Right atrium auricular region (tissue), 2 donors: ENCODE measurements at regions not wholly inside any gene's neighbourhood (a gene's known extent, or its start where the extent isn't known, plus 50 kb on each side); places are given as distances from the start of the nearest gene placed in this dataset.

Experiments used
- DNase-seq: peaks from one replicate; pipeline ENCODE4 v3.0.0-alpha.2; 2019; ENCODE audit warnings: low spot score
- H3K27ac ChIP-seq, 2 donors: fragments of 200-600 bp; sonication (generic); 1 replicate in 1 of 2; 2 replicates in 1 of 2; pipeline ENCODE4 v1.5.1; 2016 to 2019
- H3K27me3 ChIP-seq, 2 donors: fragments of 200-600 bp; sonication (generic); one replicate each; pipeline versions ENCODE4 v1.5.1 to v1.6.0; 2017 to 2019
- H3K36me3 ChIP-seq: fragments of 200-600 bp; sonication (generic); one replicate; pipeline ENCODE4 v1.5.1; 2016
- H3K4me1 ChIP-seq, 2 donors: fragments of 200-600 bp; sonication (generic); one replicate each; pipeline versions ENCODE4 v1.5.1 to v1.6.0; 2017 to 2019
- H3K4me3 ChIP-seq, 2 donors: fragments of 200-600 bp; sonication (generic); 1 replicate in 1 of 2; 2 replicates in 1 of 2; pipeline ENCODE4 v1.5.1; 2017 to 2019; ENCODE audit warnings: mild to moderate bottlenecking in 1 of 2, moderate library complexity in 1 of 2
- H3K9me3 ChIP-seq, 2 donors: fragments of 200-600 bp; sonication (generic); one replicate each; pipeline ENCODE4 v1.5.1; 2019
- TF ChIP-seq, protein P1 (sequence below), 2 donors: fragments of 200-600 bp; sonication (generic); IDR thresholded peaks; one replicate each; pipeline ENCODE4 v1.5.1; 2019; ENCODE audit warnings: antibody characterized with exemption in 2 of 2

DNA sequence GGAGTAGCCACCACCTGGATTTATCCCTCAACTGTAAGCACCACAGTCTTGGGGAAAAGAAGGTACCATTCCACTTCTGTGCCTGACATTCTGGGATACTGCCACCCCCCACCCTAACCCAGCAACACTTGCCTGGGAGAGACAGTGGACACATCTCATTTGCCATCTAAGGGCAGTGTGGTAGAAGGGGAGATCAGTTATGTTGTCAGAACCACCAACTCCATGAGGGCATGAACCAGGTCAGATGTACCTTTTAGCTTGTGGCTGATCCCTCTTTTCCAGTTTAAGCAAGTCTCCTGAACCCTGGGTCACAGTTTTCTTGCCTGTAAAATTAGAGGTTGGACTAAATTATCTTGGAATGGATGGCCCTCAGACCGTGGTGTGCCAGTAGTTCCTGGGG is 165.5 kb downstream of the SCP2D1 start:
- no peak for DNase-seq
- Histone ChIP-seq H3K27ac (no peak overlapping the region), H3K4me1 (no peaks in the 10 kb centered on the region), H3K9me3 (no peaks in the 10 kb centered on the region), H3K36me3 (no peaks in the 10 kb centered on the region), H3K4me3 (no peak overlapping the region), H3K27me3 (no peaks in the 10 kb centered on the region)
- TF ChIP-seq, protein P1, sequence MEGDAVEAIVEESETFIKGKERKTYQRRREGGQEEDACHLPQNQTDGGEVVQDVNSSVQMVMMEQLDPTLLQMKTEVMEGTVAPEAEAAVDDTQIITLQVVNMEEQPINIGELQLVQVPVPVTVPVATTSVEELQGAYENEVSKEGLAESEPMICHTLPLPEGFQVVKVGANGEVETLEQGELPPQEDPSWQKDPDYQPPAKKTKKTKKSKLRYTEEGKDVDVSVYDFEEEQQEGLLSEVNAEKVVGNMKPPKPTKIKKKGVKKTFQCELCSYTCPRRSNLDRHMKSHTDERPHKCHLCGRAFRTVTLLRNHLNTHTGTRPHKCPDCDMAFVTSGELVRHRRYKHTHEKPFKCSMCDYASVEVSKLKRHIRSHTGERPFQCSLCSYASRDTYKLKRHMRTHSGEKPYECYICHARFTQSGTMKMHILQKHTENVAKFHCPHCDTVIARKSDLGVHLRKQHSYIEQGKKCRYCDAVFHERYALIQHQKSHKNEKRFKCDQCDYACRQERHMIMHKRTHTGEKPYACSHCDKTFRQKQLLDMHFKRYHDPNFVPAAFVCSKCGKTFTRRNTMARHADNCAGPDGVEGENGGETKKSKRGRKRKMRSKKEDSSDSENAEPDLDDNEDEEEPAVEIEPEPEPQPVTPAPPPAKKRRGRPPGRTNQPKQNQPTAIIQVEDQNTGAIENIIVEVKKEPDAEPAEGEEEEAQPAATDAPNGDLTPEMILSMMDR (IDR thresholded peaks at IDR 0.05), result no peak

DNA sequence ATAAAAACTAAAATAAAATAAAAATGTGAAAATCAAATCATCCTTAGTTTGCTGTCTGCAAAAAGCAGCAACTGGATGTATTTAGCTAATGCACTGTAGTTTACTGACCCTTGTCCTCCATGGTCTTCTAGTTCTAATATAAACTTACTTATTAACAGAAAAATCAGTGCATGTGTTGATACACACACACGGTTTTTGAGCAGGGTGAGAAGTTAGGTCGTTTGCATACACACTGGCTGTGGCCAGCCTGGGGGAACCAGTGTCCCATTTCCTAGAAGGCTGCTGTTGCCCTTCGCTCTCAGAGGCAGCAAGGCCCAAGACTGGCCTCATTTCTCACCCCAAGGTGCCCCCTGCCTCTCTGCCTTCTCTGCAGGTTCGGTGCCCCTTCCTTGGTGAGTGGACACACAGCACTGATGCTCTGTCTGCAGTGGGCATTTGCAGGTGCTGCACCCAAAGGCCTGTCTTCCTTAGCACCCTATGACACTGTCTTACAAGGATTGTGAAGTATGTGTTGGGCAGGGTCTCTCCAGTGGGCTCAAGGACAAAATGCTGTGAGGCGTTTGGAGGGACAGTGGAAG is 168.5 kb downstream of the SCP2D1 start:
- no peaks in the 10 kb centered on the region for H3K9me3 ChIP-seq
- TF ChIP-seq, protein P1 (IDR thresholded peaks at IDR 0.05), result no peak
- H3K27ac ChIP-seq, result no peak overlapping the region
- no peaks in the 10 kb centered on the region for H3K4me1 ChIP-seq
- no peak for DNase-seq
- no peak overlapping the region for H3K4me3 ChIP-seq
- no peaks in the 10 kb centered on the region for H3K36me3 ChIP-seq
- H3K27me3 ChIP-seq, result no peaks in the 10 kb centered on the region

DNA sequence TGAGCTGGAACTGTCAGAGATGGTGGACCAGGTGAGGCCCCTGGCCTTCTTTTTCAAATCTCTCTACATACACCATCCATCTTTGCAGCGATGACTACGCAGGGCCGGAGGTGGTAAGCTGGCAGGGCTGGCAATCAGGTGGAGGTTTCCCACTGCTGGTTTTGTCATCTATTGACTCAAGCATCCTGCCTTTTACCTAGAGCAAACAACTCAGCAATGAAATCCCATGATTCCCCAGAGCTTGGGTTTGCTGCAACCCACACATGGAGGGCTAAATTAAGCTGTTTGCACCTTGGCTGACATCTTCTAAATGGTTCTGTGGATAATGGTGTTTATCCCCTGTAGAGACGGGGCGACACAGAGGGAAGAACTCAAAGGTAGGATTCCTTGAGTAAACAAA is 170.2 kb downstream of the SCP2D1 start:
- no peak for DNase-seq
- no peak overlapping the region for H3K4me3 ChIP-seq
- no peaks in the 10 kb centered on the region for H3K36me3 ChIP-seq
- H3K9me3 ChIP-seq, result no peaks in the 10 kb centered on the region
- H3K27ac ChIP-seq, result no peak overlapping the region
- TF ChIP-seq, protein P1 (IDR thresholded peaks at IDR 0.05), result no peak
- no peaks in the 10 kb centered on the region for H3K4me1 ChIP-seq
- H3K27me3 ChIP-seq, result no peaks in the 10 kb centered on the region

GRCh38 chr20:18984238-18985200 is 170.9 kb downstream of the SCP2D1 start:
- Histone ChIP-seq H3K9me3 (no peaks in the 10 kb centered on the region), H3K4me3 (no peak overlapping the region), H3K27ac (no peak overlapping the region), H3K4me1 (no peaks in the 10 kb centered on the region), H3K36me3 (no peaks in the 10 kb centered on the region), H3K27me3 (no peaks in the 10 kb centered on the region)
- peak; percentile 32 for DNase-seq
- TF ChIP-seq, protein P1 (IDR thresholded peaks at IDR 0.05), result no peak

DNA sequence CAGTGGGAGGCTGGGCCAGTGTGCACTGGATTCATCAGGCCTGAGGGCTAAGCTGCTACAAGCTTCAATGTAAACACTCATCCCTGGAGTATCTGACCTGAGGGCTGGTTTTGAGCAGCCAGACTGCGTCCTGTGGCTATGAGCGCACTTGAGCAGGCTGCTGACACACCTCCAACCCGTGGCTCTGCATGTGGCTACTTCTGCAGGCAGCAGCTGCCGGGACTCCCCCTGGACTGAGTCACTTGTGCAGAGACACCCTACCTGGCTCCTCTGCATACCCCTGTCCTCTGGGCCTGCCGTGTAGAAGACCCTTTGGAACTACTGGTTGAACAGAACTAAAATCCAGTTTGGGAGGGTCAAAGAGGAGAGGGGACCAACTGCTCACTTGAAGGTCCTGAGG is 172.0 kb downstream of the SCP2D1 start:
- H3K36me3 ChIP-seq, result no peaks in the 10 kb centered on the region
- H3K4me3 ChIP-seq, result no peak overlapping the region
- H3K27me3 ChIP-seq, result no peaks in the 10 kb centered on the region
- TF ChIP-seq, protein P1 (IDR thresholded peaks at IDR 0.05), result no peak
- no peaks in the 10 kb centered on the region for H3K4me1 ChIP-seq
- DNase-seq, result no peak
- no peaks in the 10 kb centered on the region for H3K9me3 ChIP-seq
- no peak overlapping the region for H3K27ac ChIP-seq
